ENCODE measurements at regions not wholly inside any gene's neighbourhood (a gene's known extent, or its start where the extent isn't known, plus 50 kb on each side); places are given as distances from the start of the nearest gene placed in this dataset.

DNA sequence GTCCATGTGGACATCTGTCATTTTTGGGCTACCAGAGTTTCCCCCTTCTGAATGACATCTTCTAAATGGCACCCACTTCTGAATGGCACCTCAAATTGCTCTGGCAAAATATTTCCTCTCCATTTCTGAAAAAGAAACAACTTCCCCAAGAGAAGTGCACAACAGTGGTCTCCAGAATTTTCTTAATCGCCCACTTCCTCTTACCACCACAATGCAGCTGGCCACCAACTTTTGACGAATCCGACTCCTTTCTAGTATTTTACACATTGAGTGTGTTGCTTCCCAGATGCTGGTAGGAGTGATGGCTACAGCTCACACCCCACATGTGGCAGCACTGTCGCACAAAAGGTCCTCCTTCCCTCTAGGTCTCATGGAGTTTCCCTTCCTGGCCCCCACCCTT lies 216.1 kb downstream of the FOXA2 start:
- TF ChIP-seq, protein P1, sequence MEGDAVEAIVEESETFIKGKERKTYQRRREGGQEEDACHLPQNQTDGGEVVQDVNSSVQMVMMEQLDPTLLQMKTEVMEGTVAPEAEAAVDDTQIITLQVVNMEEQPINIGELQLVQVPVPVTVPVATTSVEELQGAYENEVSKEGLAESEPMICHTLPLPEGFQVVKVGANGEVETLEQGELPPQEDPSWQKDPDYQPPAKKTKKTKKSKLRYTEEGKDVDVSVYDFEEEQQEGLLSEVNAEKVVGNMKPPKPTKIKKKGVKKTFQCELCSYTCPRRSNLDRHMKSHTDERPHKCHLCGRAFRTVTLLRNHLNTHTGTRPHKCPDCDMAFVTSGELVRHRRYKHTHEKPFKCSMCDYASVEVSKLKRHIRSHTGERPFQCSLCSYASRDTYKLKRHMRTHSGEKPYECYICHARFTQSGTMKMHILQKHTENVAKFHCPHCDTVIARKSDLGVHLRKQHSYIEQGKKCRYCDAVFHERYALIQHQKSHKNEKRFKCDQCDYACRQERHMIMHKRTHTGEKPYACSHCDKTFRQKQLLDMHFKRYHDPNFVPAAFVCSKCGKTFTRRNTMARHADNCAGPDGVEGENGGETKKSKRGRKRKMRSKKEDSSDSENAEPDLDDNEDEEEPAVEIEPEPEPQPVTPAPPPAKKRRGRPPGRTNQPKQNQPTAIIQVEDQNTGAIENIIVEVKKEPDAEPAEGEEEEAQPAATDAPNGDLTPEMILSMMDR (conservative IDR thresholded peaks at IDR 0.05; ENCODE audit: low read depth, low read length) = no peak
- TF ChIP-seq EZH2phosphoT487 (IDR thresholded peaks at IDR 0.05; ENCODE audit: borderline replicate concordance, low read length) (no peak), EZH2 (IDR thresholded peaks at IDR 0.05; ENCODE audit: low read length, unreplicated experiment) (no peak)

Data from PC-3 (cell line).